OCI-LY7 (cell line): ENCODE measurements at regions not wholly inside any gene's neighbourhood (a gene's known extent, or its start where the extent isn't known, plus 50 kb on each side); places are given as distances from the start of the nearest gene placed in this dataset.

Source experiments
- EZH2phosphoT487 ChIP-seq: fragments of 200-600 bp; sonication (generic); IDR thresholded peaks from 2 replicates; pipeline ENCODE4 v1.6.1; 2018; ENCODE audit warnings: low read depth, borderline replicate concordance, mild to moderate bottlenecking, mixed run types, antibody characterized with exemption, low read length, moderate library complexity, mixed read lengths
- TF ChIP-seq, protein P1 (sequence below): fragments of 200-600 bp; sonication (generic); conservative IDR thresholded peaks from 2 replicates; pipeline ENCODE4 v1.5.1; 2014; ENCODE audit warnings: mild to moderate bottlenecking, antibody characterized with exemption, low read length, moderate library complexity, mixed read lengths

DNA sequence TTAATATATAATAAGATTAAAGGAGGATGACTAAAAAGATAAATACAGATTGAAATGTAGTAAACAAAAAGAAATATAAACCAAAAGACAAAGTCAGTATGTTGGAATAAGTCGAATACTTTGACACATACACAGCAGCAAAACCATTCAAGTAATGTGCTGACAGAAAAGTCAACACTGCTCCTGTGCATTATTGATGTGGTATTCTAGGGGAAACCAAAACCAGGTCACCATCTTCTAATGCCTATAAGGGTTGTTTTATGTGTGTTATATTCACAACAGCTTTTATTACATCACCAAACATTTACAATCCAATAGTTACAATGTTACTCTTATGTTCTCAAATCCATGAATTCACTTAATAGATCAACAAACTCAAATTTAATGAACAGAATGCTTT is 111.8 kb upstream of the DKK2 start:
- TF ChIP-seq, protein P1, sequence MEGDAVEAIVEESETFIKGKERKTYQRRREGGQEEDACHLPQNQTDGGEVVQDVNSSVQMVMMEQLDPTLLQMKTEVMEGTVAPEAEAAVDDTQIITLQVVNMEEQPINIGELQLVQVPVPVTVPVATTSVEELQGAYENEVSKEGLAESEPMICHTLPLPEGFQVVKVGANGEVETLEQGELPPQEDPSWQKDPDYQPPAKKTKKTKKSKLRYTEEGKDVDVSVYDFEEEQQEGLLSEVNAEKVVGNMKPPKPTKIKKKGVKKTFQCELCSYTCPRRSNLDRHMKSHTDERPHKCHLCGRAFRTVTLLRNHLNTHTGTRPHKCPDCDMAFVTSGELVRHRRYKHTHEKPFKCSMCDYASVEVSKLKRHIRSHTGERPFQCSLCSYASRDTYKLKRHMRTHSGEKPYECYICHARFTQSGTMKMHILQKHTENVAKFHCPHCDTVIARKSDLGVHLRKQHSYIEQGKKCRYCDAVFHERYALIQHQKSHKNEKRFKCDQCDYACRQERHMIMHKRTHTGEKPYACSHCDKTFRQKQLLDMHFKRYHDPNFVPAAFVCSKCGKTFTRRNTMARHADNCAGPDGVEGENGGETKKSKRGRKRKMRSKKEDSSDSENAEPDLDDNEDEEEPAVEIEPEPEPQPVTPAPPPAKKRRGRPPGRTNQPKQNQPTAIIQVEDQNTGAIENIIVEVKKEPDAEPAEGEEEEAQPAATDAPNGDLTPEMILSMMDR: no peak
- TF ChIP-seq EZH2phosphoT487: no peak
